ENCODE measurements at regions not wholly inside any gene's neighbourhood (a gene's known extent, or its start where the extent isn't known, plus 50 kb on each side); places are given as distances from the start of the nearest gene placed in this dataset.
"Not testable (repeated sequence)": the region's sequence is repeated elsewhere in the genome, so short reads cannot be mapped to it uniquely, and the experiment has no call there.

- no peaks in the 10 kb centered on the region for H3K4me1 Mint-ChIP-seq (ENCODE audit: low read depth)
- H3K36me3 Mint-ChIP-seq (ENCODE audit: low read depth): peaks cover 1% of the 10 kb centered on the region
- intact Hi-C loops (cut with micrococcal nuclease): no loop called here
- H3K4me3 Mint-ChIP-seq: no peak overlapping the region
- DNase-seq: no peak
- CTCF ChIA-PET: no interaction called here
- H3K9me3 Mint-ChIP-seq: peaks cover 9% of the 10 kb centered on the region
- no peaks in the 10 kb centered on the region for H3K27me3 Mint-ChIP-seq (ENCODE audit: low read depth)
- no peak overlapping the region for H3K27ac Mint-ChIP-seq
These were observed 205.3 kb downstream of the TENT5A start for GRCh38 chr6:81547149-81547548.

- no peak for DNase-seq
- Mint-ChIP-seq H3K9me3 (peaks cover 3% of the 10 kb centered on the region), H3K36me3 (ENCODE audit: low read depth) (no peaks in the 10 kb centered on the region), H3K27ac (no peak overlapping the region), H3K4me3 (no peak overlapping the region), H3K4me1 (ENCODE audit: low read depth) (no peaks in the 10 kb centered on the region), H3K27me3 (ENCODE audit: low read depth) (no peaks in the 10 kb centered on the region)
- CTCF ChIA-PET: no interaction called here
- intact Hi-C loops (cut with micrococcal nuclease): no loop called here
These were observed 217.5 kb downstream of the TENT5A start for GRCh38 chr6:81534934-81535465.

- Mint-ChIP-seq H3K4me3 (no peak overlapping the region), H3K9me3 (peaks cover 3% of the 10 kb centered on the region), H3K27ac (no peak overlapping the region), H3K36me3 (ENCODE audit: low read depth) (no peaks in the 10 kb centered on the region), H3K4me1 (ENCODE audit: low read depth) (no peaks in the 10 kb centered on the region), H3K27me3 (ENCODE audit: low read depth) (no peaks in the 10 kb centered on the region)
- CTCF ChIA-PET: no interaction called here
- DNase-seq: no peak
- intact Hi-C loops (cut with micrococcal nuclease): no loop called here
These were observed 220.5 kb downstream of the TENT5A start for GRCh38 chr6:81531869-81532561.

- DNase-seq: no peak
- no peaks in the 10 kb centered on the region for H3K4me1 Mint-ChIP-seq (ENCODE audit: low read depth)
- intact Hi-C loops (cut with micrococcal nuclease): no loop called here
- CTCF ChIA-PET: no interaction called here
- H3K36me3 Mint-ChIP-seq (ENCODE audit: low read depth): no peaks in the 10 kb centered on the region
- H3K27me3 Mint-ChIP-seq (ENCODE audit: low read depth): no peaks in the 10 kb centered on the region
- H3K27ac Mint-ChIP-seq: no peak overlapping the region
- H3K4me3 Mint-ChIP-seq: no peak overlapping the region
- peaks cover 6% of the 10 kb centered on the region for H3K9me3 Mint-ChIP-seq
These were observed 235.0 kb downstream of the TENT5A start for GRCh38 chr6:81517455-81517854.

- intact Hi-C loops (cut with micrococcal nuclease): no loop called here
- H3K4me3 Mint-ChIP-seq: no peak overlapping the region
- CTCF ChIA-PET: no interaction called here
- H3K36me3 Mint-ChIP-seq (ENCODE audit: low read depth): no peaks in the 10 kb centered on the region
- no peaks in the 10 kb centered on the region for H3K27me3 Mint-ChIP-seq (ENCODE audit: low read depth)
- no peak for DNase-seq
- peaks cover 6% of the 10 kb centered on the region for H3K9me3 Mint-ChIP-seq
- H3K4me1 Mint-ChIP-seq (ENCODE audit: low read depth): no peaks in the 10 kb centered on the region
- H3K27ac Mint-ChIP-seq: no peak overlapping the region
These were observed 236.7 kb downstream of the TENT5A start for GRCh38 chr6:81515562-81516453.

DNA sequence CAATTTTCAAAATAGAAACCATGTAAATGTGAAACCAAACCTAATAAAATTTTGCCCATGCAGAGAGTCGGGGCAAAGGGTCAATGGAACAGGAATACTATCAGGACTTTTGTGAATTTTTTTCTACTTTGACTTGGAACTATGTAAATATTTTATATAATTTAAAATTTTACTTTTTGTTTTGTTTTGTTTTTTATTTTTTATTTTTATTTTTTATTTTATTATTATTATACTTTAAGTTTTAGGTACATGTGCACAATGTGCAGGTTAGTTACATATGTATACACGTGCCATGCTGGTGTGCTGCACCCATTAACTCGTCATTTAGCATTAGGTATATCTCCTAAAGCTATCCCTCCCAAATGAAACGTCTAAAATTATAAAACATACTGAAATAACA is 238.3 kb downstream of the TENT5A start:
- H3K4me3 Mint-ChIP-seq; CTCF ChIA-PET; H3K27me3 Mint-ChIP-seq (ENCODE audit: low read depth); intact Hi-C loops (cut with micrococcal nuclease); H3K4me1 Mint-ChIP-seq (ENCODE audit: low read depth); H3K27ac Mint-ChIP-seq; H3K9me3 Mint-ChIP-seq; H3K36me3 Mint-ChIP-seq (ENCODE audit: low read depth); DNase-seq: not testable (repeated sequence)

DNA sequence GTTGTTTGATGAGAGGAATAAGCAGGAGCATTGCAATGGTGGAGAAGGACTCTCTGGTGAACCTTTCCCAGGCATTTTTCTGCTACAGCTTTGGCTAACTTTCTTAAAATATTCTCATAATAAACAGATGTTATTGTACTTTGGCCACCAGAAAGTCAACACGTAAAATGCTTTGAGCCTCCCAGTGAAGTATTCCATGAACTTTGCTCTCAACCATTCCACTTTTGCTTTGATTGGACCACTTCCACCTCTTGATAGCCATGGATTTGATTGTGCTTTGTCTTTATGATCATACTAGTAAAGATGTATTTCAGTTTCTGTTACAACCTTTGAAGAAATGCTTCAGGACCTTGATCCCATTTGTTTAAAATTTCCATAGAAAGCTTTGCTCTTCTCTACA is 241.1 kb downstream of the TENT5A start:
- H3K9me3 Mint-ChIP-seq: peaks cover 8% of the 10 kb centered on the region
- H3K4me1 Mint-ChIP-seq (ENCODE audit: low read depth): no peaks in the 10 kb centered on the region
- H3K4me3 Mint-ChIP-seq: no peak overlapping the region
- no peak for DNase-seq
- H3K36me3 Mint-ChIP-seq (ENCODE audit: low read depth): no peaks in the 10 kb centered on the region
- H3K27ac Mint-ChIP-seq: no peak overlapping the region
- intact Hi-C loops (cut with micrococcal nuclease): no loop called here
- CTCF ChIA-PET: no interaction called here
- H3K27me3 Mint-ChIP-seq (ENCODE audit: low read depth): no peaks in the 10 kb centered on the region

DNA sequence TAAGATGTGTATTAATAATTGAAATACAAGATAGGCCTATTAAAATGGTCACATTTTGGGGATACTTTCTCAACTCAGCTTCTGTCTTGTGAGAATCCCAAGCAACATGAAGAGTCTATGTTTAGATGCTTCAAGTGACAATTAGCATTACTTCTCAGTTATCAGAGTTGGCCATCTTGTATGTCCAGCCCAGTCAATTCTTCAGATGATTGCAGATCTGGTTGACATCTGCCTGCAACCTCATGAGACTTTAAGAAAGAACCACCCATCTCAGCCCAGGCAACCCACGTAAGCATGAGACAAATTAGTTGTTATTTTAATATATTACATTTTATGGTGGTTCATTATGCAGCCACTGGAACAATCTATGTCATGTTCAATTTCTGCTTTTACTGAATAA is 256.5 kb downstream of the TENT5A start:
- Mint-ChIP-seq H3K9me3 (no peaks in the 10 kb centered on the region), H3K27me3 (ENCODE audit: low read depth) (no peaks in the 10 kb centered on the region), H3K36me3 (ENCODE audit: low read depth) (no peaks in the 10 kb centered on the region), H3K27ac (no peak overlapping the region), H3K4me3 (no peak overlapping the region), H3K4me1 (ENCODE audit: low read depth) (no peaks in the 10 kb centered on the region)
- intact Hi-C loops (cut with micrococcal nuclease): no loop called here
- no peak for DNase-seq
- CTCF ChIA-PET: no interaction called here

DNA sequence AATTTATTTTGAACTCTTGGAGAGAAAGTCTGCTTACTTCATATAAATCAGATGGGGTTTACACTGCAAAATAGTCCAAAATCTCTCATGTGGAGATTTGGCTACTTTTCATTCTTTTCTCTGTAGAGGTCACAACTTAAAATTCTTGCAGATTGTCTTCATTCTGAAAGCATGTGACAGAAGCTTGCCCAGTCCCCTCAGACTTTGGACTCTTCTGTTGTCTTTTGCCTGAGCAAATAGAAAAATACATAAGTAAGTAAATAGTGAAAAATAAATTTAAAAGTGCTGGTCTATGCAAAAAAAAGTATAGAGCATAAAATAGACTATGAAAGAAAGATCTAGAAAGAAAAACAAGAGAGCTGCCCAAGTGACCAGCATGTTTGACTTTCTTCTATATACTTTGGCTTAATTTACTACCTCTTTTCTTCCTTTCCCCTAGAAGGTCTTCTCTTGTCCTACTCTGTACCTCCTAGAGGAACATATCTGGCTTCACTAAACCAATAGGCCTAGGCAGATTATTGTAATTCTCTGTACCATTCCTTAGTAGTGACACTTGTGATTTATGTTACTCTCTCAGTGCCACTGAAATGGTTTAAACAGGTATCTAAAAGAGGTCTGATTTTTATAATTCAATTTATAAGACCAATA is 260.9 kb downstream of the TENT5A start:
- no peak for DNase-seq
- Mint-ChIP-seq H3K9me3 (no peaks in the 10 kb centered on the region), H3K36me3 (ENCODE audit: low read depth) (no peaks in the 10 kb centered on the region), H3K27ac (no peak overlapping the region), H3K4me3 (no peak overlapping the region), H3K4me1 (ENCODE audit: low read depth) (no peaks in the 10 kb centered on the region), H3K27me3 (ENCODE audit: low read depth) (no peaks in the 10 kb centered on the region)
- CTCF ChIA-PET: no interaction called here
- intact Hi-C loops (cut with micrococcal nuclease): no loop called here

DNA sequence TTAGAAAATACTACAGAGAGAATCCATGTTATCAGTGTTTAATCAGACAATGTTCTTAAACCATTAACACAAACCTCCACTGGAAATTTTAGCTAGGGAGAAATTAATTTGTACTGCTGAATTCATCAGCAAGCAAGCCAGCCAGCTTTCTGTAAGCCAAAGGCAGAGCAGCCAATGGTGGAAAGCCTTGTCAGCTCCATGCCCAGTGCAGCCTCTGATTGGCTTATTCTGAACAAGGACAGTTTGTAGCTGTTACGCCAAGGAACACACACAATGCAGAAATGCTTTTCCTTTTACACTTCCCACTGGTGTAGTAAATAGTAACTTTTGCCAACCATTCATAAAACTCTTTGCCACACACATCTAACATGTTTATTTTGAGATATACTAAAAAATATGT is 265.0 kb downstream of the TENT5A start:
- intact Hi-C loops (cut with micrococcal nuclease): no loop called here
- Mint-ChIP-seq H3K36me3 (ENCODE audit: low read depth) (no peaks in the 10 kb centered on the region), H3K4me3 (no peak overlapping the region), H3K27me3 (ENCODE audit: low read depth) (no peaks in the 10 kb centered on the region), H3K27ac (no peak overlapping the region), H3K9me3 (no peaks in the 10 kb centered on the region), H3K4me1 (ENCODE audit: low read depth) (no peaks in the 10 kb centered on the region)
- no peak for DNase-seq
- CTCF ChIA-PET: no interaction called here

- CTCF ChIA-PET: no interaction called here
- no peaks in the 10 kb centered on the region for H3K4me1 Mint-ChIP-seq (ENCODE audit: low read depth)
- H3K27ac Mint-ChIP-seq: no peak overlapping the region
- no peak overlapping the region for H3K4me3 Mint-ChIP-seq
- no peak for DNase-seq
- H3K9me3 Mint-ChIP-seq: no peaks in the 10 kb centered on the region
- no peaks in the 10 kb centered on the region for H3K36me3 Mint-ChIP-seq (ENCODE audit: low read depth)
- intact Hi-C loops (cut with micrococcal nuclease): no loop called here
- no peaks in the 10 kb centered on the region for H3K27me3 Mint-ChIP-seq (ENCODE audit: low read depth)
These were observed 266.2 kb downstream of the TENT5A start for GRCh38 chr6:81486234-81486633.

- CTCF ChIA-PET: no interaction called here
- Mint-ChIP-seq H3K36me3 (ENCODE audit: low read depth) (no peaks in the 10 kb centered on the region), H3K4me1 (ENCODE audit: low read depth) (no peaks in the 10 kb centered on the region), H3K27me3 (ENCODE audit: low read depth) (no peaks in the 10 kb centered on the region), H3K9me3 (no peaks in the 10 kb centered on the region), H3K4me3 (no peak overlapping the region), H3K27ac (no peak overlapping the region)
- DNase-seq: no peak
- intact Hi-C loops (cut with micrococcal nuclease): no loop called here
These were observed 267.1 kb downstream of the TENT5A start for GRCh38 chr6:81485395-81485794.

DNA sequence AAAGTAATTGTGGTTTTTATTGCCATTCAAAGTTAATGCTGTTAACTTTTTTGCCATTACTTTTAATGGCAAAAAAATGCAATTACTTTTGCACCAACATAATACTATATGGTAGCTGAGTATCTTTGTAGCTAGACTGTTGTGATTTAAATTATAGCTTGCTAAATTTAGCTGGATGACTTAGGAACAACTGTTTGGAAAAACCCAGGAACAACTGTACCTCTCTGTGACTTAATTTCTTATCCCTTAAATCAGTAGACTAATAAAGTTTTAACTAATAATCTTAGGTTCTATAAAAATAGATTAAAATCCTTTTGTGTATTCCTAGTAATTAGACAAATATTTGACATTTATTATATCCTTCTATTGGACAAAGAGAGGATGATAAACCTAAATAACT is 268.2 kb downstream of the TENT5A start:
- no peak for DNase-seq
- Mint-ChIP-seq H3K27me3 (ENCODE audit: low read depth) (no peaks in the 10 kb centered on the region), H3K4me3 (no peak overlapping the region), H3K4me1 (ENCODE audit: low read depth) (no peaks in the 10 kb centered on the region), H3K36me3 (ENCODE audit: low read depth) (no peaks in the 10 kb centered on the region), H3K27ac (no peak overlapping the region), H3K9me3 (no peaks in the 10 kb centered on the region)
- intact Hi-C loops (cut with micrococcal nuclease): no loop called here
- CTCF ChIA-PET: no interaction called here
